GM04503 (cell line): ENCODE measurements at regions not wholly inside any gene's neighbourhood (a gene's known extent, or its start where the extent isn't known, plus 50 kb on each side); places are given as distances from the start of the nearest gene placed in this dataset.

Experiments
- DNase-seq: peaks from one replicate; pipeline ENCODE4 v3.0.0-alpha.2; 2012; ENCODE audit warnings: low read depth

DNA sequence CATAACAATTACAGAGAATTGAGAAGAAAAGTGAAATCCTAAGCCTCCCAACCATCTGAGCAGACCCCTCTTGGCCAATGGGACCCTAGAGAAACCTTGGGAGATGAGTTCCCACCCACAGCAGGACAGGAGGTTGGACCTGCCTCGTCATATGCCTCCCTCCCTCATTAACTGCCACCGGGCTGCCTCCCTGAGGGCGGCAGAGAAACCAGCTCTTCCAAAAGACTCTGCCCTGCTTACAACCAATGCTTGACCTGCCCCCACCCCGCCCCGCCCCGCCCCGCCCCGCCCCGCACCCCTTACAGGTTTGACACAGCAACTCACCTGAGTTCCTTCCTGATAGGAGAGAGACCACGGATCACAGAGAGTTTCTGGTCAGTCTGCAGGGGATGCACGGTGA, 86.1 kb downstream of the ADRA2C start:
- DNase-seq, result no peak

- DNase-seq, result no peak
Measured at GRCh38 chr4:3852711-3853110, 86.5 kb downstream of the ADRA2C start.

DNA sequence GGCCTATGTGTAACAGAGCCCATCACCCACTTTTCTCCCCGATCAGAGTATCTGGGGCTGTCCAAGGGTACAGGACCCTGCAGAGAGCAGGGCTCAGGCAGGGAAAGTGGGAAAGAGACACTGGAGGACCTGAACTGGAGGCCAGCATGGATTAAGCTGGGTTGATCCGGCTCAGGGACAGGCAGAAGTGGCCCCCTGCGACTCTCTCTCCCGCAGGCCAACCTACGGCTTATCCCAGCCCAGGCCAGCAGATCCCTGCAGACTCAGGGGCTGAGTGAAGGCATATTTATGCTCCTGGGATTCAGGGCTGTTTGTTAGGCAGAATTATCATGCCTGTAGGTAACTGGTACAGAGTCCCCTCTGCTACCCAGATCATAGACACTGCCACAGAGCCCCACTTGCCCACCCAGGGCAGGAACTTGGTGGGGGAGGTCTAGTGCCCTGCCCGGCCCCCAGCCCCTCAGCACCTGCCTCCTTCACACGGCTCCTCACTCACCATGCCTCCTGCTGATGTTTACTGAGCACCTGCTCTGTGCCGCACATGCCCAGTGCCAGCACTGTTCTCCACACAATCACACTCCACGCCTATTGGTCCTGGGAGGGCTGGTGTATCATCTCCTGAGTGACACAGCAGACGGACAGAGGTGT, 87.3 kb downstream of the ADRA2C start:
- DNase-seq, result no peak

GRCh38 chr4:3854661-3855060, 88.5 kb downstream of the ADRA2C start:
- DNase-seq, result no peak

DNA sequence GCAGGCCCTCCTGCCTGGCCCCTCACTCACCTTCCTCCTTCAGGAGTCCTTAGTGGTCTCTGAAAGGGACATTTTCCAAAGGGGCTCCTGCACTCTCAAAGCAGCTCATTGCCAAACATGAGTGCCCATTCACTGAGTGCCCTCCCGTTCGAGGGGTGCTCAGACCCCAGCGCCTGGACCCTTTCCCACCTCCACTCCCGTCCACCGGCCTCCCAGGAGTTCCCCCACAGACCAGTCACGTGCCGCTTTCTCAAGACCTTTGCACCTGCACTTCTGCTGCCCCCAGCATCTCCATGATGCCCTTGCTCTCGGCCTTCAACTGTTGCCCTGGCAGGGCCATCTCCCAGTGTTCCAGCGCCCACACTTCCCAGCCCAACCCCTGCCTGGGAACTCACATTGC, 89.5 kb downstream of the ADRA2C start:
- no peak for DNase-seq

DNA sequence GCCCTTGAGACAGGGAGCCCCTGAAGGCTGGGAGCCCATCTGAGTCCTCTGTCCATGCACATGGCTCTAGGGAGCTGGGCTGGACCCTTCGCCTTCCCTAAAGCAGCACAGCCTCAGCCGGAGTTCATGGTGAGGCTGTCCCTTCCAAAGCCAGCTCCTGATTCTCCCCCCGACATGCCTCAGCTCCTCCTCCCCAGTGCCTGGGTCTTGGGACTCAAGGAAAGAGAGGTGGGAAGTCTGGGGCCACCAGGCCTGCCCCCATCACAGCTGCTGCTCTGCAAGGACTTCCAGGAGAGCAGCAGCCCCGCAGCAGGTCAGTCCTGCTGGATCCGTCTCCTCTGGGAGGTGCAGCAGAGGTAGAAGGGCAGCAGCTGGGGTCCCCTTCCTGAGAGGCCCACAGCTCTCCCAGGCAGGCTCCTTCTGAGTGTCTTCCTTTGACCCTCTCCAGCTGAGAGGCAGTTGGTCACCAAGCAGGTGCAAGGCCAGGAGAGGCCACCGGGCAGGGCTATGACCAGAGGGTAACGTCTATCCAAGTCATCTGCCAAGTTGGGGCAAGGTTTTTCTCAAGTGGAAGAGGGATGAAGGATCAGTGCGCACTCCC, 90.5 kb downstream of the ADRA2C start:
- no peak for DNase-seq

DNA sequence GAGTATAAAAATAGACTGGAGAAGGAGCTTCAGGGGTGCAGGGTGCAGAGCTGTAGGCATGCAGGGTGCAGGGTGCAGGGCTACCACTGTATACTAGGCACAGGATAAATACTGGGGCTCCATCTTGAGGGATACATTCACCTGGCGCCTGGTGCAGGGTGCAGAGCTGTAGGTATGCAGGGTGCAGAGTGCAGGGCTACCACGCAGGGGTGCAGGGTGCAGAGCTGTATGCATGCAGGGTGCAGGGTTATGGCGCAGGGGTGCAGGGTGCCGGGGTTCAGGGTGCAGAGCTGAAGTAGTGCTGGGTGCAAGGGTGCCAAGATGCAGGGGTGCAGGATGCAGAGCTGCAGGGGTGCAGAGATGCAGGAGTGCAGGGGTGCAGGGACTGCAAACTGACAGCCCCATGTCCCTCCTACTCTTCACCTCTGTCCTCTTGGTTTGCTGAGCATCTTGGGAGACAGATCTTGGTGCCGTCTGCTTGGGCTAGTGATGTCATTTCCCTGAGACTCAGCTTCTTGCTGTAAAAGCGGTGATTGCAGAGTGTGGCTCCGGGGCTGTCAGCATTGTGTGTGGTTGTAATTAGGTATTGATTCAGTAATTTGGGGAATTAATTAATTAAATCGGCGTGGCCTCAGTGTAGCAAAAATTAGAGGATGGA, 91.2 kb downstream of the ADRA2C start:
- no peak for DNase-seq

DNA sequence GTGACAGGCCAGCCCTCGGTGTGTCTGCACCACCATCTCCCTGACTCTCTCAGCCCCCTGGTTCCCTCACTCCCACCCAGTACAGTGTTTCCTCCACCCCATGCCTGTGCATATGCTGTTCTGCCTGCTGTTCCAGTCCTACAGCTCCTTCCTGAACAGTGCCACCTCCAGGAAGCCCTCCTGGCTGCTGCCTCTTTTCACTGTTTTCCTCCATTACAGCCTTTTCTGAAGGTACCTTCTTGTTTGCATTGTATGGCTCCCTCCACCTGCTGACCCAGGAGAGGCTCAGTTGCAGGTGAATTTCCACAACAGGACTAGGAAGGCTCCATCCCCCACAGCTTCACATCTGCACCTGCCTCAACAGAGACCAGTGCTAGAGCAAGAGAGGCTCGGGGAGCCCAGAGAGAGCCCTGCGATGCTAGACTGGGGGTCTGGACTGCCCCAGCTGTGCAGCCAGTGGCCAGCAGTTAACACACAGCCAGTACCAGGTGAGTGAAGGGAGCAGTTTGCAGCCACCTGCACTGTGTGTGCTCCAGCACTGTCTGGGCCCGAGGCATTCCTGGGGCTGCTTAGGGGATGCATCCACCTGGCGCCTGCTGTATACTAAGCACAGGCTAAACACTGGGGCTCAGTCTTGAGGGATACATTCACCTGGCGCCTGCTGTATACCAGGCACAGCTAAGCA, 92.0 kb downstream of the ADRA2C start:
- no peak for DNase-seq

GRCh38 chr4:3858765-3859388, 92.7 kb downstream of the ADRA2C start:
- DNase-seq, result no peak

DNA sequence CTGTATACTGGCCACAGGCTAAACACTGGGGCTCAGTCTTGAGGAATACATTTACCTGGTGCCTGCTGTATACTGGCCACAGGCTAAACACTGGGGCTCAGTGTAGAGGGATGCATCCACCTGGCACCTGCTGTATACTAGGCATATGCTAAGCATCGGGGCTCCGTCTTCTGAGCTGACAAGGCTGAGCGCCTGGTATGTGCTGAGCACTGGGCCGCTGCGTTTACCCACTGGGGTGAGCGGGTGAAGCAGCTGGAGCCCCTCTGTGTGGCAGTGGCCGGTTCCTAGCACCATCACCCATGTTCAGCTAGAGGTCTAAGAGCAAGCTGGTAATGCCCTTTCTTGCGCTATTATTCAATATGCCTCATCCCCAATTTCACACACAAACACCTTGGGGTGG, 93.4 kb downstream of the ADRA2C start:
- DNase-seq, result no peak

- DNase-seq, result no peak
Measured at GRCh38 chr4:3860061-3860912, 94.1 kb downstream of the ADRA2C start.

- DNase-seq, result no peak
Measured at GRCh38 chr4:3860913-3861636, 94.9 kb downstream of the ADRA2C start.

DNA sequence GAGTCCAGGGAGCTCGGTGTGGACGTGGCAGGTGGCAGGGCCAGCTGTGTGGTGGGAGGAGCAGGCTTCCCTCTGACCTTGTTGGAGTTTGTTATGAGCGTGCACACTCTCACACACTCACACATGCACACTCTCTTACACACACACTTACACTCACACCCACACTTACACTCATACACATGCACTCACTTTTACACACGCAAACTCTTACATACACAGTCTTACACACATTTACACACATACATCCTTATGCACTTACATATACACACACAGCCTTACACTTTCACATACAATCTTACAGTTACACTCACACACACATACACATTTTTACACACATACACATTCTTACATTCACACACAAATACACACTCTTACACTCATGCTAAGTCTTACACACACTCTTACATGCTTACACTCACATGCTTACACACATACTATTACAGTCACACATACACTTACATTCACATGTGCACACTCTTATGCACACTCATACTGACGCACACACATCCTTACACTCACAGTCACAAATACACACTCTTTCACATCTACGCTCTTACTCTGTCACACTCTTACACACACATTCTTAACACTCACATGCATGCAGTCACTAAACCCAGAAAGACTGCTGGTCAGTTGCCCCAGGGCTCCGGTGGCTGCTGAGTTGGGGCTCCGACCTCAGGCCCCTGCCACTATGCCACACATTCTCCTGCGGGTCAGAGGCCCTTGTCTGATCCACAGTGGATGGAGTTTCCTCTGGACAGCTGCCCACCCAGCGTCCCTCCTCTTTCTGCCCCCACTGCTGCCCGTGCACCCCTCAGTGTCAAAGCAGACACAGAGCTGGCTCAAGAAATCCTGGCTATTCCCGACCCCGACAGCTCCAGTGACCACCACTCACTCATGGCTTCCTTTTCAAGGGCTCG, 95.8 kb downstream of the ADRA2C start:
- no peak for DNase-seq

- DNase-seq, result no peak
Measured at GRCh38 chr4:3862640-3863420, 96.6 kb downstream of the ADRA2C start.

GRCh38 chr4:3863841-3864741, 97.9 kb downstream of the ADRA2C start:
- DNase-seq, result no peak

DNA sequence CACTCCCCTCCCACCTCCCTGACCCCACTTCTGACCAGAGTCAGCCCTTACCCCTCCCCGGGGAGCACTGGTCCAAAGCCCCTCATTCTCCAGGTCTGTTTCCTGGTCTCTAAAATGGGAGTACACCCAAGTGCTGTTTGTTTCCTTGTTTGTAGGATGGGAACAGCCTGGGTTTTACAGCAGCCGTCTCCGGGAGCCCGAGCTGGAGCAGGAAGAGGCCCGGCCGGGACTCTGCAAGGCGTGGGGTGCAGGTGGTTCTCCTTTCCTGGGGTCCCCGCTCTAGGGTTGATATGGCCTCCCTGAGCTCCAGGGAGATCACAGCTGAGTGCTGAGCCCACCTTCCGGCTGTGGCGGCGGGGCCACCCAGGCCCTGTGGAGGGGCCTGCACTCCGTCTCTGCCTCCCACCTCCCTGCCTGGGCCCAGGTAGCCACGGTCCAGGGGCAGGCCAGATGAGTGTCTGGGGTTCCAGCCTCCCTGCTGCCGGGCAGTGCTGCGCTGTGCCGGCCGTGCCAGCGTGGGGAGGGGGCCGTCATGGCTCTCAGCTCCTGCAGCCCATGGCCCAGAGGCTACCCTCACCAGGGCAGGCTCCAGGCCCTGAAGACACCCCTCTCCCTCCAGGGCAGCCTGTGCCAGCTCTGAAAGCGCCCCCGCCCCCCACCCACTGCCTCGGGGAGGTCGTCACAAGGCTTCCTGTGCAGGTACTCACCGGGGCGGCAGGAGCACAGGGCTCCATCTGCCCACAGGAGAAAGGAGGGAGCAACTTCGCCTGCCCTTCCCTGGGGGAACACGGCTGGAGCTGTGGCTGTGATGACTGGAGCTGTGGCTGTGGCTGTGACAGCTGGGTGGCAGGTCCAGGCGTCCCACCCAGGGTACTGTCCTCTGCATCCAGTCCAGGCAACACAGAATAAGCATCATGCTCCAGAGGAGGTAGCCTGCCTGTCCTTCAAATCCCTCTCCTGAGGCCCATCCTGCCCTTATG, 98.8 kb downstream of the ADRA2C start:
- DNase-seq, result no peak
